Liver (tissue), 3 donors: ENCODE measurements at regions not wholly inside any gene's neighbourhood (a gene's known extent, or its start where the extent isn't known, plus 50 kb on each side); places are given as distances from the start of the nearest gene placed in this dataset.

Source experiments
- ATF3 ChIP-seq: IDR thresholded peaks from 2 replicates; pipeline ENCODE4 v1.6.1; 2016; ENCODE audit warnings: antibody characterized with exemption
- EGR1 ChIP-seq, 2 donors: IDR thresholded peaks; 2 replicates each; pipeline ENCODE4 v1.6.1; 2016 to 2018; ENCODE audit warnings: antibody characterized with exemption in 2 of 2, low read depth in 2 of 2
- FOXA1 ChIP-seq: IDR thresholded peaks from 2 replicates; pipeline ENCODE4 v1.6.1; 2016; ENCODE audit warnings: antibody characterized with exemption
- GABPA ChIP-seq, 2 donors: IDR thresholded peaks in 1 of 2; conservative IDR thresholded peaks in 1 of 2; 2 replicates each; pipeline ENCODE4 v1.6.1; 2016; ENCODE audit warnings: antibody characterized with exemption in 2 of 2, mild to moderate bottlenecking in 1 of 2, moderate library complexity in 1 of 2
- JUND ChIP-seq, 2 donors: IDR thresholded peaks; 2 replicates each; pipeline ENCODE4 v1.6.1; 2016; ENCODE audit warnings: antibody characterized with exemption in 2 of 2
- RAD21 ChIP-seq, 2 donors: IDR thresholded peaks; 2 replicates each; pipeline ENCODE4 v1.6.1; 2016; ENCODE audit warnings: antibody characterized with exemption in 2 of 2, mild to moderate bottlenecking in 2 of 2
- RXRA ChIP-seq, 2 donors: IDR thresholded peaks; 2 replicates each; pipeline ENCODE4 v1.6.1; 2017 to 2018; ENCODE audit warnings: antibody characterized with exemption in 2 of 2, mild to moderate bottlenecking in 1 of 2
- SP1 ChIP-seq: IDR thresholded peaks from 2 replicates; pipeline ENCODE4 v1.6.1; 2018; ENCODE audit warnings: antibody characterized with exemption, mild to moderate bottlenecking
- TAF1 ChIP-seq: conservative IDR thresholded peaks from 2 replicates; pipeline ENCODE4 v1.6.1; 2016; ENCODE audit warnings: antibody characterized with exemption, mild to moderate bottlenecking
- YY1 ChIP-seq: IDR thresholded peaks from 2 replicates; pipeline ENCODE4 v1.6.1; 2016; ENCODE audit warnings: antibody characterized with exemption, mild to moderate bottlenecking
- ZBTB33 ChIP-seq: IDR thresholded peaks from 2 replicates; pipeline ENCODE4 v1.6.1; 2016; ENCODE audit warnings: antibody characterized with exemption
- TF ChIP-seq, protein P1 (sequence below): fragments of 150-350 bp; IDR thresholded peaks from 2 replicates; pipeline ENCODE4 v1.5.1; 2017; ENCODE audit warnings: improper control_type of control experiment, low read depth, low read length; ENCODE audit not compliant: missing input control
- TF ChIP-seq, protein P2 (sequence below): IDR thresholded peaks from 2 replicates; pipeline ENCODE4 v1.6.1; 2016; ENCODE audit warnings: antibody characterized with exemption, mild to moderate bottlenecking
- TF ChIP-seq, protein P3 (sequence below): IDR thresholded peaks from 2 replicates; pipeline ENCODE4 v1.6.1; 2016; ENCODE audit warnings: antibody characterized with exemption
- donor health status: healthy.
- donor health status: healthy.

DNA sequence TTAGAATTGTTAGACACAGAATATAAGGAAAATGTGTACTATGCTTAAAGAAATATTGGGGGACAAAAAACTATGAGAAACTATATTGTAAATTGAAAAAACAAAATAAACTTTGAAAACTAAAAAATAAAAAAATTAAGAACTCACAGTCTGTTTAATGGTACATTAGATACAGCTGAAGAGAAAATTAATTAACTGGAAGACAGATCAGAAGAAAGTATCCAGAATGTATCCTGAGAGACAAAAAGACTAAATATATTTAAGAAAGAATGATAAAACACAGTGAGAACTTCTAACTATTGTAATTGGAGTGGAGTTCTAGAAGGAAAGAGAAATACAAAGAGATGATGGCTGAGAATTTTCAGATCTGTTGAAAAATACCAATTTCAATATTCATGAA is 57.6 kb upstream of the SH3PXD2B start:
- TF ChIP-seq ATF3 (no peak), FOXA1 (no peak), RAD21 (IDR thresholded peaks at IDR 0.05) (no peak), TAF1 (no peak), GABPA (IDR thresholded peaks at IDR 0.05 in 1 of 2, conservative IDR thresholded peaks at IDR 0.05 in 1 of 2) (no peak), EGR1 (IDR thresholded peaks at IDR 0.05; ENCODE audit: low read depth in 2 of 2) (no peak), JUND (IDR thresholded peaks at IDR 0.05) (no peak), ZBTB33 (no peak), SP1 (no peak), YY1 (no peak), RXRA (IDR thresholded peaks at IDR 0.05) (no peak)
- TF ChIP-seq, protein P1, sequence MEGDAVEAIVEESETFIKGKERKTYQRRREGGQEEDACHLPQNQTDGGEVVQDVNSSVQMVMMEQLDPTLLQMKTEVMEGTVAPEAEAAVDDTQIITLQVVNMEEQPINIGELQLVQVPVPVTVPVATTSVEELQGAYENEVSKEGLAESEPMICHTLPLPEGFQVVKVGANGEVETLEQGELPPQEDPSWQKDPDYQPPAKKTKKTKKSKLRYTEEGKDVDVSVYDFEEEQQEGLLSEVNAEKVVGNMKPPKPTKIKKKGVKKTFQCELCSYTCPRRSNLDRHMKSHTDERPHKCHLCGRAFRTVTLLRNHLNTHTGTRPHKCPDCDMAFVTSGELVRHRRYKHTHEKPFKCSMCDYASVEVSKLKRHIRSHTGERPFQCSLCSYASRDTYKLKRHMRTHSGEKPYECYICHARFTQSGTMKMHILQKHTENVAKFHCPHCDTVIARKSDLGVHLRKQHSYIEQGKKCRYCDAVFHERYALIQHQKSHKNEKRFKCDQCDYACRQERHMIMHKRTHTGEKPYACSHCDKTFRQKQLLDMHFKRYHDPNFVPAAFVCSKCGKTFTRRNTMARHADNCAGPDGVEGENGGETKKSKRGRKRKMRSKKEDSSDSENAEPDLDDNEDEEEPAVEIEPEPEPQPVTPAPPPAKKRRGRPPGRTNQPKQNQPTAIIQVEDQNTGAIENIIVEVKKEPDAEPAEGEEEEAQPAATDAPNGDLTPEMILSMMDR, result no peak
- TF ChIP-seq, protein P2, sequence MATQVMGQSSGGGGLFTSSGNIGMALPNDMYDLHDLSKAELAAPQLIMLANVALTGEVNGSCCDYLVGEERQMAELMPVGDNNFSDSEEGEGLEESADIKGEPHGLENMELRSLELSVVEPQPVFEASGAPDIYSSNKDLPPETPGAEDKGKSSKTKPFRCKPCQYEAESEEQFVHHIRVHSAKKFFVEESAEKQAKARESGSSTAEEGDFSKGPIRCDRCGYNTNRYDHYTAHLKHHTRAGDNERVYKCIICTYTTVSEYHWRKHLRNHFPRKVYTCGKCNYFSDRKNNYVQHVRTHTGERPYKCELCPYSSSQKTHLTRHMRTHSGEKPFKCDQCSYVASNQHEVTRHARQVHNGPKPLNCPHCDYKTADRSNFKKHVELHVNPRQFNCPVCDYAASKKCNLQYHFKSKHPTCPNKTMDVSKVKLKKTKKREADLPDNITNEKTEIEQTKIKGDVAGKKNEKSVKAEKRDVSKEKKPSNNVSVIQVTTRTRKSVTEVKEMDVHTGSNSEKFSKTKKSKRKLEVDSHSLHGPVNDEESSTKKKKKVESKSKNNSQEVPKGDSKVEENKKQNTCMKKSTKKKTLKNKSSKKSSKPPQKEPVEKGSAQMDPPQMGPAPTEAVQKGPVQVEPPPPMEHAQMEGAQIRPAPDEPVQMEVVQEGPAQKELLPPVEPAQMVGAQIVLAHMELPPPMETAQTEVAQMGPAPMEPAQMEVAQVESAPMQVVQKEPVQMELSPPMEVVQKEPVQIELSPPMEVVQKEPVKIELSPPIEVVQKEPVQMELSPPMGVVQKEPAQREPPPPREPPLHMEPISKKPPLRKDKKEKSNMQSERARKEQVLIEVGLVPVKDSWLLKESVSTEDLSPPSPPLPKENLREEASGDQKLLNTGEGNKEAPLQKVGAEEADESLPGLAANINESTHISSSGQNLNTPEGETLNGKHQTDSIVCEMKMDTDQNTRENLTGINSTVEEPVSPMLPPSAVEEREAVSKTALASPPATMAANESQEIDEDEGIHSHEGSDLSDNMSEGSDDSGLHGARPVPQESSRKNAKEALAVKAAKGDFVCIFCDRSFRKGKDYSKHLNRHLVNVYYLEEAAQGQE, result no peak
- TF ChIP-seq, protein P3, sequence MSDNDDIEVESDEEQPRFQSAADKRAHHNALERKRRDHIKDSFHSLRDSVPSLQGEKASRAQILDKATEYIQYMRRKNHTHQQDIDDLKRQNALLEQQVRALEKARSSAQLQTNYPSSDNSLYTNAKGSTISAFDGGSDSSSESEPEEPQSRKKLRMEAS, result no peak
